H1 (cell line): ENCODE measurements at regions not wholly inside any gene's neighbourhood (a gene's known extent, or its start where the extent isn't known, plus 50 kb on each side); places are given as distances from the start of the nearest gene placed in this dataset.

Experiments
- CTCF ChIA-PET: fragments of 300-600 bp; sonication (Branson Sonifier 250); formaldehyde crosslinking; loops from one replicate; lab custom pipeline; 2021; ENCODE audit not compliant: partially characterized antibody; lab: Charles Lee
- POLR2A ChIA-PET: fragments of 300-600 bp; sonication (Branson Sonifier 250); formaldehyde crosslinking; loops from one replicate; lab custom pipeline; 2021; ENCODE audit warnings: inconsistent platforms; ENCODE audit not compliant: partially characterized antibody; lab: Charles Lee
- DNase-seq, 2 experiments: peaks; one replicate each; pipeline versions ENCODE4 v3.0.0 to v3.0.0-alpha.2; 2010 to 2022; ENCODE audit warnings: low spot score in 2 of 2, low read depth in 1 of 2, mixed read lengths in 1 of 2
- FAIRE-seq: peaks from 2 replicates; lab custom pipeline; 2011; peaks lifted over from hg19 to GRCh38; lab: Jason Lieb, UNC
- H2AFZ ChIP-seq: 2 replicates; pipeline ENCODE4 v1.8.1; 2012; ENCODE audit warnings: low read length, inconsistent platforms
- H2AK5ac ChIP-seq: 2 replicates; pipeline ENCODE4 v1.6.1; 2013; ENCODE audit warnings: low read depth, low read length
- H2BK120ac ChIP-seq: replicated peaks from 2 replicates; pipeline ENCODE3; 2013; ENCODE audit warnings: low read depth, low read length, inconsistent platforms
- H2BK12ac ChIP-seq: 2 replicates; pipeline ENCODE4 v1.6.1; 2013; ENCODE audit warnings: low read depth, low read length
- H2BK15ac ChIP-seq: 2 replicates; pipeline ENCODE4 v1.6.1; 2013; ENCODE audit warnings: low read length
- H2BK20ac ChIP-seq: 2 replicates; pipeline ENCODE4 v1.6.1; 2013; ENCODE audit warnings: low read length
- H2BK5ac ChIP-seq: 2 replicates; pipeline ENCODE4 v1.6.1; 2013; ENCODE audit warnings: low read depth, low read length
- H3K14ac ChIP-seq: 2 replicates; pipeline ENCODE4 v1.6.1; 2013; ENCODE audit warnings: inconsistent platforms; ENCODE audit not compliant: insufficient read length
- H3K18ac ChIP-seq: 2 replicates; pipeline ENCODE4 v1.6.1; 2013; ENCODE audit warnings: low read length; ENCODE audit errors: extremely low read depth
- H3K23ac ChIP-seq: 2 replicates; pipeline ENCODE4 v1.6.1; 2013; ENCODE audit warnings: inconsistent platforms; ENCODE audit not compliant: insufficient read length
- H3K23me2 ChIP-seq: 2 replicates; pipeline ENCODE4 v1.6.1; 2013; ENCODE audit warnings: low read depth, low read length
- H3K27ac ChIP-seq: 2 replicates; pipeline ENCODE4 v1.6.1; 2011; ENCODE audit warnings: low read depth, low read length, inconsistent platforms
- H3K27me3 ChIP-seq, 4 experiments: replicated peaks in 1 of 4; 1 replicate in 1 of 4; 2 replicates in 3 of 4; pipeline versions ENCODE4 v1.6.1 to v1.8.1; 2011 to 2013; ENCODE audit warnings: low read length in 3 of 4, mild to moderate bottlenecking in 3 of 4, inconsistent platforms in 2 of 4, mixed read lengths in 2 of 4, moderate library complexity in 1 of 4; ENCODE audit not compliant: control insufficient read depth in 3 of 4, insufficient read depth in 3 of 4; ENCODE audit errors: extremely low read depth in 1 of 4
- H3K36me3 ChIP-seq, 4 experiments: 2 replicates each; pipeline versions ENCODE4 v1.6.1 to v1.8.1; 2011 to 2013; ENCODE audit warnings: mild to moderate bottlenecking in 4 of 4, low read length in 3 of 4, moderate library complexity in 2 of 4, control low read depth in 1 of 4, inconsistent platforms in 1 of 4; ENCODE audit not compliant: insufficient read depth in 4 of 4, control insufficient read depth in 2 of 4
- H3K4ac ChIP-seq: replicated peaks from 2 replicates; pipeline ENCODE3; 2013; ENCODE audit warnings: low read length, low read depth, mixed read lengths, inconsistent platforms; ENCODE audit not compliant: insufficient read length
- H3K4me1 ChIP-seq, 4 experiments: replicated peaks in 1 of 4; 1 replicate in 1 of 4; 2 replicates in 3 of 4; pipeline versions ENCODE4 v1.6.1 to v1.8.1; 2011 to 2013; ENCODE audit warnings: low read length in 3 of 4, inconsistent platforms in 2 of 4, mixed read lengths in 1 of 4; ENCODE audit not compliant: insufficient read depth in 4 of 4, control insufficient read depth in 3 of 4
- H3K4me2 ChIP-seq, 2 experiments: 2 replicates each; pipeline versions ENCODE4 v1.6.1 to v1.8.1; 2011 to 2013; ENCODE audit warnings: low read depth in 2 of 2, low read length in 2 of 2, control low read depth in 1 of 2, inconsistent platforms in 1 of 2, mild to moderate bottlenecking in 1 of 2; ENCODE audit not compliant: insufficient read depth in 1 of 2
- H3K4me3 ChIP-seq, 4 experiments: fragments of 200-600, 300-600 bp in 1 of 4; sonication (generic), shearing (Covaris generic), sonication (Bioruptor Twin) in 1 of 4; 2 replicates each; pipeline versions ENCODE4 v1.5.1 to v1.8.1; 2011 to 2016; ENCODE audit warnings: low read length in 4 of 4, low read depth in 3 of 4, control low read depth in 2 of 4, inconsistent platforms in 2 of 4, mild to moderate bottlenecking in 2 of 4, mixed read lengths in 1 of 4, moderate library complexity in 1 of 4; ENCODE audit not compliant: insufficient read depth in 2 of 4; ENCODE audit errors: extremely low read depth in 1 of 4
- H3K56ac ChIP-seq: replicated peaks from 2 replicates; pipeline ENCODE3; 2013; ENCODE audit warnings: low read depth, mild to moderate bottlenecking, mixed read lengths, low read length, inconsistent platforms; ENCODE audit not compliant: insufficient read length
- H3K79me1 ChIP-seq: 2 replicates; pipeline ENCODE4 v1.6.1; 2013; ENCODE audit warnings: low read depth, low read length, control low read depth
- H3K79me2 ChIP-seq, 2 experiments: 2 replicates each; pipeline versions ENCODE4 v1.6.1 to v1.8.1; 2012 to 2013; ENCODE audit warnings: low read length in 2 of 2, mild to moderate bottlenecking in 2 of 2, inconsistent platforms in 1 of 2; ENCODE audit not compliant: insufficient read depth in 2 of 2, control insufficient read depth in 1 of 2
- H3K9ac ChIP-seq, 4 experiments: replicated peaks in 1 of 4; 1 replicate in 1 of 4; 2 replicates in 3 of 4; pipeline versions ENCODE4 v1.6.1 to v1.8.1; 2011 to 2013; ENCODE audit warnings: low read depth in 3 of 4, low read length in 3 of 4, control low read depth in 2 of 4, mild to moderate bottlenecking in 2 of 4, moderate library complexity in 2 of 4, inconsistent platforms in 1 of 4; ENCODE audit errors: extremely low read depth in 1 of 4
- H3K9me3 ChIP-seq, 2 experiments: 2 replicates each; pipeline versions ENCODE4 v1.6.1 to v1.8.1; 2012 to 2013; ENCODE audit warnings: mild to moderate bottlenecking in 2 of 2, moderate library complexity in 2 of 2, control low read depth in 1 of 2, inconsistent platforms in 1 of 2, low read depth in 1 of 2, low read length in 1 of 2, mixed read lengths in 1 of 2; ENCODE audit not compliant: insufficient read depth in 2 of 2
- H4K20me1 ChIP-seq, 2 experiments: replicated peaks in 1 of 2; 2 replicates each; pipeline versions ENCODE3 to v1.8.1; 2011 to 2013; ENCODE audit warnings: inconsistent platforms in 2 of 2, low read length in 2 of 2, mild to moderate bottlenecking in 1 of 2; ENCODE audit not compliant: insufficient read depth in 2 of 2, control insufficient read depth in 1 of 2
- H4K5ac ChIP-seq: 2 replicates; pipeline ENCODE4 v1.6.1; 2013; ENCODE audit warnings: low read length, low read depth, mixed read lengths, inconsistent platforms; ENCODE audit not compliant: insufficient read length
- H4K8ac ChIP-seq: 2 replicates; pipeline ENCODE4 v1.8.0; 2013; ENCODE audit warnings: mild to moderate bottlenecking, moderate library complexity, low read length, inconsistent platforms; ENCODE audit not compliant: insufficient read depth; ENCODE audit errors: extremely low read depth
- H4K91ac ChIP-seq: replicated peaks from 2 replicates; pipeline ENCODE3; 2013; ENCODE audit warnings: low read length, mixed read lengths, inconsistent platforms; ENCODE audit not compliant: insufficient read length
- BRCA1 ChIP-seq: IDR thresholded peaks from 2 replicates; pipeline ENCODE4 v1.6.1; 2012; ENCODE audit warnings: low read depth, low read length, improper control_type of control experiment
- JUND ChIP-seq: IDR thresholded peaks from 2 replicates; pipeline ENCODE4 v1.6.1; 2011; ENCODE audit warnings: mild to moderate bottlenecking, improper control_type of control experiment, low read length
- POU5F1 ChIP-seq: IDR thresholded peaks from 2 replicates; pipeline ENCODE4 v1.6.1; 2011; ENCODE audit warnings: low read depth, mild to moderate bottlenecking, low read length, moderate library complexity
- WGBS, 2 experiments: shearing (Covaris generic) in 1 of 2; methylation state at CpG; one replicate each; pipeline versions ENCODE4 v1.1.6 to v1.1.7; 2013 to 2015; ENCODE audit warnings: low lambda C conversion rate in 2 of 2, mixed read lengths in 2 of 2, inconsistent platforms in 1 of 2, low coverage in 1 of 2, missing lambda C conversion rate in 1 of 2; ENCODE audit not compliant: insufficient replicate concordance in 2 of 2, insufficient coverage in 1 of 2, insufficient read length in 1 of 2; ENCODE audit errors: extremely low coverage in 1 of 2, missing lambda C conversion rate in 1 of 2; 5-methylcytosine and 5-hydroxymethylcytosine counted together
- TF ChIP-seq, protein P1 (sequence below), 3 experiments: IDR thresholded peaks; 1 replicate in 2 of 3; 2 replicates in 1 of 3; pipeline versions ENCODE4 v1.5.1 to v1.6.1; 2011; ENCODE audit warnings: low read length in 3 of 3, mild to moderate bottlenecking in 3 of 3, inconsistent platforms in 2 of 3, low read depth in 1 of 3, moderate library complexity in 1 of 3; ENCODE audit not compliant: insufficient read depth in 1 of 3; ENCODE audit errors: control extremely low read depth in 1 of 3

DNA sequence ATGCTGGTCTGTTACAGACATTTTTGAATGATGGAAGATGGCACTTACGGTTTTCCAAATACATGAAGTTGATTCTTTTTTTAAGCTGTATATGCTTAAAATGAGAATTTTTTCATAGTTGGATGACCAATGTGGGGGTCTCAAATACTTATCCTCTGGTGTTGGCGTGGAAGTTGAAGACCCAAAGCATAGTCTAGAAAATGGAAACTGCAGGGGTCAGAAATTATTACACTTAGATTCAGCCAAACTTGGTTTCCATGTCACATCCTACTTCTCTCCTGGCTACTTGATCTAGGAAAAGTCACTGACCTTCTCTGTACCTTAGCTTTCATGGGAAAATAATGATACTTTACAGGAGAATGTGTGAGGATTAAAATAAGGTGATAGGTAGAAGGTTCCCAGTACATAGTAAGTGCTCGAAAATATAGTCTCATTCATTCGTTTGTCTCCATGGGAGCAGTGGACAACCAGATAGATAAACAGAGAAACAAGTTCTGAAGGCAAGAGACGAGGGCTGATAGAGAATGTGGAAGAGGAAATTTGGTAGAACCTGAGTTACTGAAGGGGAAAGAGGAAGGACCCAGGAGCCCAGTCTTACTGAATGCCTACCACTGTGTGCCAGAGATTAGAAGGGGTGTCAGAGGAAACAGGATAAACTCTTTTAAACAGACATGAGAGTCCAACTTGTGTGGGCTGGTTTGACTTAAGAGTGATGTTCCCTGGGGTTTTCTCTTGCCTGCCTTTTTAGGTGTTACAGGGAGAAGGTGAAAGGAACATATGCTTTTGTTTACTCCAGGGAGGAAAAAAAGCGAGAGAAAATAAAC is 560.3 kb upstream of the KLF4 start:
- Histone ChIP-seq H2BK15ac (no peak overlapping the region), H2BK120ac (no peak overlapping the region), H2BK5ac (no peak overlapping the region), H3K79me1 (no peaks in the 10 kb centered on the region), H3K9ac (no peak overlapping the region), H3K36me3 (no peaks in the 10 kb centered on the region), H3K18ac (no peak overlapping the region), H2BK12ac (no peak overlapping the region), H3K23ac (no peak overlapping the region), H2BK20ac (no peak overlapping the region), H4K20me1 (no peaks in the 10 kb centered on the region), H3K4me1 (peaks cover 2 to 13% (median 7%) of the 10 kb centered on the region in 4 experiments; a peak in 5 of 7 replicates), H3K4ac (no peak overlapping the region), H3K27ac (no peak overlapping the region), H4K5ac (no peak overlapping the region), H3K56ac (no peak overlapping the region), H3K9me3 (no peaks in the 10 kb centered on the region), H4K8ac (no peak overlapping the region), H4K91ac (no peak overlapping the region), H3K4me3 (no peak overlapping the region), H3K23me2 (no peaks in the 10 kb centered on the region), H3K79me2 (no peaks in the 10 kb centered on the region), H3K4me2 (no peak overlapping the region), H3K27me3 (no peaks in the 10 kb centered on the region; a peak in 1 of 7 replicates), H3K14ac (no peak overlapping the region), H2AK5ac (no peak overlapping the region)
- FAIRE-seq, result no peak
- POLR2A ChIA-PET, result no interaction called here
- DNase-seq, result no peak
- CTCF ChIA-PET, result no interaction called here
- WGBS, 2 experiments, result 95% methylated on average over 6 of the region's 6 CpGs; no CpG with 5 or more reads in 1 of the 2 experiments
- TF ChIP-seq POU5F1 (no peak), BRCA1 (no peak), JUND (no peak)
- TF ChIP-seq, protein P1, sequence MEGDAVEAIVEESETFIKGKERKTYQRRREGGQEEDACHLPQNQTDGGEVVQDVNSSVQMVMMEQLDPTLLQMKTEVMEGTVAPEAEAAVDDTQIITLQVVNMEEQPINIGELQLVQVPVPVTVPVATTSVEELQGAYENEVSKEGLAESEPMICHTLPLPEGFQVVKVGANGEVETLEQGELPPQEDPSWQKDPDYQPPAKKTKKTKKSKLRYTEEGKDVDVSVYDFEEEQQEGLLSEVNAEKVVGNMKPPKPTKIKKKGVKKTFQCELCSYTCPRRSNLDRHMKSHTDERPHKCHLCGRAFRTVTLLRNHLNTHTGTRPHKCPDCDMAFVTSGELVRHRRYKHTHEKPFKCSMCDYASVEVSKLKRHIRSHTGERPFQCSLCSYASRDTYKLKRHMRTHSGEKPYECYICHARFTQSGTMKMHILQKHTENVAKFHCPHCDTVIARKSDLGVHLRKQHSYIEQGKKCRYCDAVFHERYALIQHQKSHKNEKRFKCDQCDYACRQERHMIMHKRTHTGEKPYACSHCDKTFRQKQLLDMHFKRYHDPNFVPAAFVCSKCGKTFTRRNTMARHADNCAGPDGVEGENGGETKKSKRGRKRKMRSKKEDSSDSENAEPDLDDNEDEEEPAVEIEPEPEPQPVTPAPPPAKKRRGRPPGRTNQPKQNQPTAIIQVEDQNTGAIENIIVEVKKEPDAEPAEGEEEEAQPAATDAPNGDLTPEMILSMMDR (IDR thresholded peaks at IDR 0.05; ENCODE audit: control extremely low read depth in 1 of 3, insufficient read depth in 1 of 3, low read depth in 1 of 3, low read length in 3 of 3), result no peak
- TF ChIP-seq, all 59 proteins: peak for 0
- H2AFZ ChIP-seq, result no peak overlapping the region
